WTC11 (cell line): ENCODE measurements at regions not wholly inside any gene's neighbourhood (a gene's known extent, or its start where the extent isn't known, plus 50 kb on each side); places are given as distances from the start of the nearest gene placed in this dataset.

Experiments used
- E2F1 ChIP-seq: sonication (generic); formaldehyde crosslinking; IDR thresholded peaks from 2 replicates; pipeline ENCODE4 v1.8.0; 2022; ENCODE audit warnings: mild to moderate bottlenecking, missing genetic modification reagents
- FOXK1 ChIP-seq: sonication (generic); formaldehyde crosslinking; IDR thresholded peaks from 2 replicates; pipeline ENCODE4 v1.8.0; 2022; ENCODE audit warnings: mild to moderate bottlenecking, moderate library complexity, missing genetic modification reagents
- JUN ChIP-seq: sonication (generic); formaldehyde crosslinking; IDR thresholded peaks from 2 replicates; pipeline ENCODE4 v1.8.0; 2023; ENCODE audit warnings: mild to moderate bottlenecking, missing genetic modification reagents
- SMAD3 ChIP-seq: sonication (generic); formaldehyde crosslinking; IDR thresholded peaks from 2 replicates; pipeline ENCODE4 v1.8.0; 2022; ENCODE audit warnings: missing genetic modification reagents, mild to moderate bottlenecking, borderline replicate concordance
- SMAD4 ChIP-seq: sonication (generic); formaldehyde crosslinking; IDR thresholded peaks from 2 replicates; pipeline ENCODE4 v1.8.0; 2022; ENCODE audit warnings: mild to moderate bottlenecking, missing genetic modification reagents
- TCF7 ChIP-seq: sonication (generic); formaldehyde crosslinking; IDR thresholded peaks from 2 replicates; pipeline ENCODE4 v1.8.0; 2022; ENCODE audit warnings: mild to moderate bottlenecking, low read depth, missing genetic modification reagents, moderate library complexity
- TEAD1 ChIP-seq: sonication (generic); formaldehyde crosslinking; IDR thresholded peaks from 2 replicates; pipeline ENCODE4 v1.8.0; 2022; ENCODE audit warnings: mild to moderate bottlenecking, missing genetic modification reagents
- USF1 ChIP-seq: sonication (generic); formaldehyde crosslinking; IDR thresholded peaks from 2 replicates; pipeline ENCODE4 v1.8.0; 2022; ENCODE audit warnings: mild to moderate bottlenecking, missing genetic modification reagents
- ZNF121 ChIP-seq: sonication (generic); formaldehyde crosslinking; IDR thresholded peaks from 2 replicates; pipeline ENCODE4 v1.8.0; 2023; ENCODE audit warnings: missing genetic modification reagents
- ZNF416 ChIP-seq: fragments of 250-450 bp; sonication (Bioruptor Pico); IDR thresholded peaks from 2 replicates; pipeline ENCODE4 v1.9.0; 2021; ENCODE audit warnings: mild to moderate bottlenecking, inconsistent platforms
- TF ChIP-seq, protein P1 (sequence below): fragments of 200-600 bp; IDR thresholded peaks from 2 replicates; pipeline ENCODE4 v1.8.0; 2022; ENCODE audit warnings: antibody characterized with exemption
- TF ChIP-seq, protein P2 (sequence below): sonication (generic); formaldehyde crosslinking; conservative IDR thresholded peaks from 2 replicates; pipeline ENCODE4 v1.8.1; 2023; ENCODE audit warnings: mild to moderate bottlenecking, low read depth, missing genetic modification reagents, moderate library complexity
- TF ChIP-seq, protein P3 (sequence below): sonication (generic); formaldehyde crosslinking; IDR thresholded peaks from 2 replicates; pipeline ENCODE4 v1.8.1; 2023; ENCODE audit warnings: mild to moderate bottlenecking, missing genetic modification reagents, moderate library complexity
- TF ChIP-seq, protein P4 (sequence below): sonication (generic); formaldehyde crosslinking; IDR thresholded peaks from 2 replicates; pipeline ENCODE4 v1.8.0; 2023; ENCODE audit warnings: missing genetic modification reagents

- no peak for TF ChIP-seq E2F1
- TF ChIP-seq TCF7 (CRISPR knock-in tag) = no peak
- TF ChIP-seq, protein P1, sequence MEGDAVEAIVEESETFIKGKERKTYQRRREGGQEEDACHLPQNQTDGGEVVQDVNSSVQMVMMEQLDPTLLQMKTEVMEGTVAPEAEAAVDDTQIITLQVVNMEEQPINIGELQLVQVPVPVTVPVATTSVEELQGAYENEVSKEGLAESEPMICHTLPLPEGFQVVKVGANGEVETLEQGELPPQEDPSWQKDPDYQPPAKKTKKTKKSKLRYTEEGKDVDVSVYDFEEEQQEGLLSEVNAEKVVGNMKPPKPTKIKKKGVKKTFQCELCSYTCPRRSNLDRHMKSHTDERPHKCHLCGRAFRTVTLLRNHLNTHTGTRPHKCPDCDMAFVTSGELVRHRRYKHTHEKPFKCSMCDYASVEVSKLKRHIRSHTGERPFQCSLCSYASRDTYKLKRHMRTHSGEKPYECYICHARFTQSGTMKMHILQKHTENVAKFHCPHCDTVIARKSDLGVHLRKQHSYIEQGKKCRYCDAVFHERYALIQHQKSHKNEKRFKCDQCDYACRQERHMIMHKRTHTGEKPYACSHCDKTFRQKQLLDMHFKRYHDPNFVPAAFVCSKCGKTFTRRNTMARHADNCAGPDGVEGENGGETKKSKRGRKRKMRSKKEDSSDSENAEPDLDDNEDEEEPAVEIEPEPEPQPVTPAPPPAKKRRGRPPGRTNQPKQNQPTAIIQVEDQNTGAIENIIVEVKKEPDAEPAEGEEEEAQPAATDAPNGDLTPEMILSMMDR = no peak
- TF ChIP-seq JUN (CRISPR knock-in tag) = no peak
- no peak for TF ChIP-seq ZNF121
- no peak for TF ChIP-seq TEAD1 (CRISPR knock-in tag)
- TF ChIP-seq, protein P2, sequence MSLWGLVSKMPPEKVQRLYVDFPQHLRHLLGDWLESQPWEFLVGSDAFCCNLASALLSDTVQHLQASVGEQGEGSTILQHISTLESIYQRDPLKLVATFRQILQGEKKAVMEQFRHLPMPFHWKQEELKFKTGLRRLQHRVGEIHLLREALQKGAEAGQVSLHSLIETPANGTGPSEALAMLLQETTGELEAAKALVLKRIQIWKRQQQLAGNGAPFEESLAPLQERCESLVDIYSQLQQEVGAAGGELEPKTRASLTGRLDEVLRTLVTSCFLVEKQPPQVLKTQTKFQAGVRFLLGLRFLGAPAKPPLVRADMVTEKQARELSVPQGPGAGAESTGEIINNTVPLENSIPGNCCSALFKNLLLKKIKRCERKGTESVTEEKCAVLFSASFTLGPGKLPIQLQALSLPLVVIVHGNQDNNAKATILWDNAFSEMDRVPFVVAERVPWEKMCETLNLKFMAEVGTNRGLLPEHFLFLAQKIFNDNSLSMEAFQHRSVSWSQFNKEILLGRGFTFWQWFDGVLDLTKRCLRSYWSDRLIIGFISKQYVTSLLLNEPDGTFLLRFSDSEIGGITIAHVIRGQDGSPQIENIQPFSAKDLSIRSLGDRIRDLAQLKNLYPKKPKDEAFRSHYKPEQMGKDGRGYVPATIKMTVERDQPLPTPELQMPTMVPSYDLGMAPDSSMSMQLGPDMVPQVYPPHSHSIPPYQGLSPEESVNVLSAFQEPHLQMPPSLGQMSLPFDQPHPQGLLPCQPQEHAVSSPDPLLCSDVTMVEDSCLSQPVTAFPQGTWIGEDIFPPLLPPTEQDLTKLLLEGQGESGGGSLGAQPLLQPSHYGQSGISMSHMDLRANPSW (CRISPR knock-in tag) = no peak
- TF ChIP-seq SMAD4 (CRISPR knock-in tag) = no peak
- TF ChIP-seq, protein P3, sequence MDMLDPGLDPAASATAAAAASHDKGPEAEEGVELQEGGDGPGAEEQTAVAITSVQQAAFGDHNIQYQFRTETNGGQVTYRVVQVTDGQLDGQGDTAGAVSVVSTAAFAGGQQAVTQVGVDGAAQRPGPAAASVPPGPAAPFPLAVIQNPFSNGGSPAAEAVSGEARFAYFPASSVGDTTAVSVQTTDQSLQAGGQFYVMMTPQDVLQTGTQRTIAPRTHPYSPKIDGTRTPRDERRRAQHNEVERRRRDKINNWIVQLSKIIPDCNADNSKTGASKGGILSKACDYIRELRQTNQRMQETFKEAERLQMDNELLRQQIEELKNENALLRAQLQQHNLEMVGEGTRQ (CRISPR knock-in tag) = no peak
- no peak for TF ChIP-seq SMAD3 (CRISPR knock-in tag)
- TF ChIP-seq USF1 (CRISPR knock-in tag) = no peak
- no peak for TF ChIP-seq ZNF416 (CRISPR knock-in tag)
- TF ChIP-seq, protein P4, sequence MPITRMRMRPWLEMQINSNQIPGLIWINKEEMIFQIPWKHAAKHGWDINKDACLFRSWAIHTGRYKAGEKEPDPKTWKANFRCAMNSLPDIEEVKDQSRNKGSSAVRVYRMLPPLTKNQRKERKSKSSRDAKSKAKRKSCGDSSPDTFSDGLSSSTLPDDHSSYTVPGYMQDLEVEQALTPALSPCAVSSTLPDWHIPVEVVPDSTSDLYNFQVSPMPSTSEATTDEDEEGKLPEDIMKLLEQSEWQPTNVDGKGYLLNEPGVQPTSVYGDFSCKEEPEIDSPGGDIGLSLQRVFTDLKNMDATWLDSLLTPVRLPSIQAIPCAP (CRISPR knock-in tag) = no peak
- no peak for TF ChIP-seq FOXK1 (CRISPR knock-in tag)
Observed at GRCh38 chr2:58358026-58358425, 116.9 kb upstream of the FANCL start.
